H9 (cell line): ENCODE measurements at regions not wholly inside any gene's neighbourhood (a gene's known extent, or its start where the extent isn't known, plus 50 kb on each side); places are given as distances from the start of the nearest gene placed in this dataset.

Experiments used
- DNase-seq: peaks from one replicate; pipeline ENCODE4 v3.0.0-alpha.2; 2017
- H2AFZ ChIP-seq: one replicate; pipeline ENCODE4 v1.6.1; 2013; ENCODE audit warnings: mild to moderate bottlenecking, low read length, control low read depth, moderate library complexity
- H2AK5ac ChIP-seq: 2 replicates; pipeline ENCODE4 v1.6.1; 2013; ENCODE audit warnings: low read length, control low read depth, mixed read lengths; ENCODE audit not compliant: insufficient read length
- H2BK120ac ChIP-seq: one replicate; pipeline ENCODE4 v1.6.1; 2013; ENCODE audit warnings: low read depth, mild to moderate bottlenecking, low read length, control low read depth, inconsistent platforms; ENCODE audit not compliant: poor library complexity, severe bottlenecking
- H2BK12ac ChIP-seq: 2 replicates; pipeline ENCODE4 v1.6.1; 2013; ENCODE audit warnings: low read length, control low read depth, mixed read lengths, low read depth; ENCODE audit not compliant: insufficient read length
- H2BK15ac ChIP-seq: 2 replicates; pipeline ENCODE4 v1.6.1; 2013; ENCODE audit warnings: low read depth, low read length, control low read depth
- H2BK20ac ChIP-seq: one replicate; pipeline ENCODE4 v1.6.1; 2013; ENCODE audit warnings: low read depth, mild to moderate bottlenecking, low read length, control low read depth, inconsistent platforms; ENCODE audit not compliant: poor library complexity, severe bottlenecking
- H2BK5ac ChIP-seq: 2 replicates; pipeline ENCODE4 v1.6.1; 2013; ENCODE audit warnings: low read length, control low read depth, mixed read lengths; ENCODE audit not compliant: insufficient read length
- H3K14ac ChIP-seq: 2 replicates; pipeline ENCODE4 v1.6.1; 2013; ENCODE audit warnings: low read length, control low read depth; ENCODE audit not compliant: insufficient read depth
- H3K18ac ChIP-seq: 2 replicates; pipeline ENCODE4 v1.6.1; 2013; ENCODE audit warnings: low read depth, mild to moderate bottlenecking, mixed read lengths, low read length, control low read depth; ENCODE audit not compliant: insufficient read length
- H3K23ac ChIP-seq: 2 replicates; pipeline ENCODE4 v1.6.1; 2013; ENCODE audit warnings: low read length, control low read depth, mixed read lengths, low read depth; ENCODE audit not compliant: insufficient read length
- H3K23me2 ChIP-seq: 2 replicates; pipeline ENCODE4 v1.6.1; 2013; ENCODE audit warnings: low read depth, mild to moderate bottlenecking, mixed read lengths, low read length, control low read depth; ENCODE audit not compliant: insufficient read length, poor library complexity, severe bottlenecking
- H3K27ac ChIP-seq: 2 replicates; pipeline ENCODE4 v1.5.1; 2013; ENCODE audit warnings: low read length, control low read depth, mixed read lengths, low read depth; ENCODE audit not compliant: insufficient read length
- H3K27me3 ChIP-seq: 2 replicates; pipeline ENCODE4 v1.6.1; 2013; ENCODE audit warnings: low read length, control low read depth, inconsistent platforms; ENCODE audit not compliant: insufficient read depth
- H3K4ac ChIP-seq: 2 replicates; pipeline ENCODE4 v1.6.1; 2013; ENCODE audit warnings: low read depth, mild to moderate bottlenecking, control low read depth, inconsistent platforms, low read length, moderate library complexity
- H3K4me1 ChIP-seq: 2 replicates; pipeline ENCODE4 v1.6.1; 2013; ENCODE audit warnings: low read length, control low read depth, inconsistent platforms; ENCODE audit not compliant: insufficient read depth
- H3K4me2 ChIP-seq: 2 replicates; pipeline ENCODE4 v1.6.1; 2013; ENCODE audit warnings: low read length, control low read depth, mixed read lengths; ENCODE audit not compliant: insufficient read length, insufficient read depth
- H3K56ac ChIP-seq: 2 replicates; pipeline ENCODE4 v1.6.1; 2013; ENCODE audit warnings: low read depth, mild to moderate bottlenecking, mixed read lengths, low read length, control low read depth; ENCODE audit not compliant: insufficient read length
- H3K79me1 ChIP-seq: 2 replicates; pipeline ENCODE4 v1.6.1; 2013; ENCODE audit warnings: low read depth, mild to moderate bottlenecking, moderate library complexity, low read length, control low read depth, inconsistent platforms; ENCODE audit not compliant: insufficient read depth, poor library complexity, severe bottlenecking
- H3K79me2 ChIP-seq: 2 replicates; pipeline ENCODE4 v1.6.1; 2013; ENCODE audit warnings: low read length, control low read depth, inconsistent platforms; ENCODE audit not compliant: insufficient read depth
- H3K9ac ChIP-seq: 2 replicates; pipeline ENCODE4 v1.6.1; 2013; ENCODE audit warnings: low read length, control low read depth, mixed read lengths; ENCODE audit not compliant: insufficient read length; ENCODE audit errors: extremely low read depth
- H3K9me3 ChIP-seq: one replicate; pipeline ENCODE4 v1.6.1; 2013; ENCODE audit warnings: low read depth, low read length, inconsistent platforms; ENCODE audit not compliant: control insufficient read depth
- H3T11ph ChIP-seq: one replicate; pipeline ENCODE4 v1.6.1; 2013; ENCODE audit warnings: mild to moderate bottlenecking, low read length, control low read depth, inconsistent platforms
- H4K20me1 ChIP-seq: one replicate; pipeline ENCODE4 v1.6.1; 2013; ENCODE audit not compliant: control insufficient read depth, insufficient read length, insufficient read depth
- H4K5ac ChIP-seq: 2 replicates; pipeline ENCODE4 v1.6.1; 2013; ENCODE audit warnings: low read depth, mild to moderate bottlenecking, mixed read lengths, low read length, control low read depth; ENCODE audit not compliant: insufficient read length
- H4K8ac ChIP-seq: replicated peaks from 2 replicates; pipeline ENCODE4 v1.6.1; 2013; ENCODE audit warnings: low read length, control low read depth, mixed read lengths, low read depth; ENCODE audit not compliant: insufficient read length
- H4K91ac ChIP-seq: 2 replicates; pipeline ENCODE4 v1.6.1; 2013; ENCODE audit warnings: low read depth, mild to moderate bottlenecking, moderate library complexity, mixed read lengths, low read length, control low read depth; ENCODE audit not compliant: insufficient read length
- H3K27ac Mint-ChIP-seq, 3 experiments: 2 replicates in 2 of 3; 3 replicates in 1 of 3; pipeline ENCODE4 v1.8.0; 2020 to 2021; ENCODE audit warnings: mixed read lengths in 3 of 3, mild to moderate bottlenecking in 1 of 3, moderate library complexity in 1 of 3
- H3K27me3 Mint-ChIP-seq: 2 replicates; pipeline ENCODE4 v1.8.0; 2021; ENCODE audit warnings: low read depth, mild to moderate bottlenecking, moderate library complexity, mixed read lengths
- H3K36me3 Mint-ChIP-seq, 3 experiments: 2 replicates in 2 of 3; 3 replicates in 1 of 3; pipeline ENCODE4 v1.8.0; 2020 to 2021; ENCODE audit warnings: low read depth in 3 of 3, mixed read lengths in 3 of 3; ENCODE audit not compliant: insufficient read depth in 1 of 3
- H3K4me1 Mint-ChIP-seq, 2 experiments: 2 replicates each; pipeline ENCODE4 v1.8.0; 2020; ENCODE audit warnings: mixed read lengths in 2 of 2
- H3K4me3 Mint-ChIP-seq, 2 experiments: 2 replicates in 1 of 2; 3 replicates in 1 of 2; pipeline ENCODE4 v1.8.0; 2020 to 2021; ENCODE audit warnings: mild to moderate bottlenecking in 2 of 2, mixed read lengths in 2 of 2, moderate library complexity in 1 of 2
- H3K9me3 Mint-ChIP-seq, 2 experiments: 2 replicates in 1 of 2; 3 replicates in 1 of 2; pipeline ENCODE4 v1.8.0; 2020; ENCODE audit warnings: mild to moderate bottlenecking in 2 of 2, mixed read lengths in 2 of 2, moderate library complexity in 1 of 2
- CTCF ChIP-seq: fragments of 200-600 bp; sonication (generic); conservative IDR thresholded peaks from 3 replicates; pipeline ENCODE4 v1.8.0; 2021; ENCODE audit warnings: antibody characterized with exemption, mild to moderate bottlenecking
- WGBS: extraction: QIAGEN DNeasy Blood & Tissue Kit; methylation state at CpG from one replicate; pipeline ENCODE4 v1.1.7; 2013; ENCODE audit warnings: missing lambda C conversion rate, low lambda C conversion rate, mixed read lengths; ENCODE audit not compliant: insufficient read length; ENCODE audit errors: extremely low coverage; 5-methylcytosine and 5-hydroxymethylcytosine counted together

- no peak overlapping the region for H3K18ac ChIP-seq
- no peak overlapping the region for H4K5ac ChIP-seq
- Mint-ChIP-seq H3K4me1 (peaks cover 10 to 15% of the 10 kb centered on the region in 2 experiments), H3K9me3 (peaks cover 3 to 4% of the 10 kb centered on the region in 2 experiments; a peak in 2 of 5 replicates), H3K4me3 (no peak overlapping the region), H3K36me3 (peaks cover 0 to 7% (median 0%) of the 10 kb centered on the region in 3 experiments; a peak in 2 of 7 replicates), H3K27me3 (peaks cover 3% of the 10 kb centered on the region; the same call in 1 of the 2 replicates), H3K27ac (no peak overlapping the region)
- H2AFZ ChIP-seq = no peak overlapping the region
- DNase-seq = no peak
- H3K23me2 ChIP-seq = no peaks in the 10 kb centered on the region
- no peak overlapping the region for H4K91ac ChIP-seq
- no peak for TF ChIP-seq CTCF
- no peak overlapping the region for H2BK120ac ChIP-seq
- no peaks in the 10 kb centered on the region for H3K79me2 ChIP-seq
- no peak overlapping the region for H2AK5ac ChIP-seq
- H2BK20ac ChIP-seq = no peak overlapping the region
- WGBS = no CpG with 5 or more reads among the region's 4 CpGs
- H3K27me3 ChIP-seq = no peaks in the 10 kb centered on the region
- no peak overlapping the region for H3K27ac ChIP-seq
- peaks cover 6% of the 10 kb centered on the region; the same call in 1 of the 2 replicates for H3K4me1 ChIP-seq
- H3K23ac ChIP-seq = no peak overlapping the region
- H3K9me3 ChIP-seq = no peaks in the 10 kb centered on the region
- H2BK5ac ChIP-seq = no peak overlapping the region
- H3K56ac ChIP-seq = no peak overlapping the region
- H3K9ac ChIP-seq = no peak overlapping the region
- no peak overlapping the region for H2BK12ac ChIP-seq
- H3K79me1 ChIP-seq = no peaks in the 10 kb centered on the region
- no peak overlapping the region for H2BK15ac ChIP-seq
- H3T11ph ChIP-seq = no peak overlapping the region
- H4K20me1 ChIP-seq = no peaks in the 10 kb centered on the region
- H3K4me2 ChIP-seq = no peak overlapping the region
- no peak overlapping the region for H3K14ac ChIP-seq
- H4K8ac ChIP-seq = no peak overlapping the region
- no peak overlapping the region for H3K4ac ChIP-seq
Measured at GRCh38 chr10:90327611-90328010, 530.2 kb downstream of the HTR7 start.
